HFF-Myc (cell line): ENCODE measurements at regions not wholly inside any gene's neighbourhood (a gene's known extent, or its start where the extent isn't known, plus 50 kb on each side); places are given as distances from the start of the nearest gene placed in this dataset.

ENCODE experiments used
- DNase-seq: peaks from one replicate; pipeline ENCODE4 v3.0.0-alpha.2; 2011; ENCODE audit warnings: low read depth; ENCODE audit errors: extremely low read depth
- H3K4me3 ChIP-seq: replicated peaks from 2 replicates; pipeline ENCODE4 v1.5.1; 2011; ENCODE audit warnings: low read depth, mild to moderate bottlenecking, control low read depth, low read length
- TF ChIP-seq, protein P1 (sequence below): IDR thresholded peaks from 2 replicates; pipeline ENCODE4 v1.5.1; 2012; ENCODE audit warnings: mild to moderate bottlenecking, low read depth, low read length, control low read depth; ENCODE audit errors: missing control alignments

- DNase-seq, result no peak
- TF ChIP-seq, protein P1, sequence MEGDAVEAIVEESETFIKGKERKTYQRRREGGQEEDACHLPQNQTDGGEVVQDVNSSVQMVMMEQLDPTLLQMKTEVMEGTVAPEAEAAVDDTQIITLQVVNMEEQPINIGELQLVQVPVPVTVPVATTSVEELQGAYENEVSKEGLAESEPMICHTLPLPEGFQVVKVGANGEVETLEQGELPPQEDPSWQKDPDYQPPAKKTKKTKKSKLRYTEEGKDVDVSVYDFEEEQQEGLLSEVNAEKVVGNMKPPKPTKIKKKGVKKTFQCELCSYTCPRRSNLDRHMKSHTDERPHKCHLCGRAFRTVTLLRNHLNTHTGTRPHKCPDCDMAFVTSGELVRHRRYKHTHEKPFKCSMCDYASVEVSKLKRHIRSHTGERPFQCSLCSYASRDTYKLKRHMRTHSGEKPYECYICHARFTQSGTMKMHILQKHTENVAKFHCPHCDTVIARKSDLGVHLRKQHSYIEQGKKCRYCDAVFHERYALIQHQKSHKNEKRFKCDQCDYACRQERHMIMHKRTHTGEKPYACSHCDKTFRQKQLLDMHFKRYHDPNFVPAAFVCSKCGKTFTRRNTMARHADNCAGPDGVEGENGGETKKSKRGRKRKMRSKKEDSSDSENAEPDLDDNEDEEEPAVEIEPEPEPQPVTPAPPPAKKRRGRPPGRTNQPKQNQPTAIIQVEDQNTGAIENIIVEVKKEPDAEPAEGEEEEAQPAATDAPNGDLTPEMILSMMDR, result no peak
- no peak overlapping the region for H3K4me3 ChIP-seq
Measured at GRCh38 chr9:117903453-117903852, 199.2 kb downstream of the TLR4 start.

GRCh38 chr9:117906763-117907162 lies 202.6 kb downstream of the TLR4 start:
- TF ChIP-seq, protein P1, result no peak
- H3K4me3 ChIP-seq, result no peak overlapping the region
- no peak for DNase-seq

DNA sequence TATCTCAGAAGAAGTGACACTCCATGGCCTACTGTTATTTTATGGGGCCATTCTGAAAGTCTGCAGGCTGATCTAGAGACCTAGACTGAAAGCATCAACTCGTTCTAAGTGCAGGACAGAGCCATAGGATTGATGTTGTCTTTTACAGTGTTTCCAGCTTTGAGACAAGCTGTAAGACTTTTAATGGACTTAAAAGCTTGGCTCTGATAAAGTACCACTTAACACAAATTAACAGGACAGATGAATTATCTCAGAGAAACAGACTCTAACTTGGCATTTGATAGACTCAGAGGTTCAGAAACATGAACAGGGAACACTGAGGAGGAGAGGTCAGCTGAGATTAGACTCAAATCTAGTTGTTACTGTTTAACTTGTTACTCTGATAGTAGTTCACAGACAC lies 203.2 kb downstream of the TLR4 start:
- TF ChIP-seq, protein P1, result no peak
- H3K4me3 ChIP-seq, result no peak overlapping the region
- DNase-seq, result no peak

DNA sequence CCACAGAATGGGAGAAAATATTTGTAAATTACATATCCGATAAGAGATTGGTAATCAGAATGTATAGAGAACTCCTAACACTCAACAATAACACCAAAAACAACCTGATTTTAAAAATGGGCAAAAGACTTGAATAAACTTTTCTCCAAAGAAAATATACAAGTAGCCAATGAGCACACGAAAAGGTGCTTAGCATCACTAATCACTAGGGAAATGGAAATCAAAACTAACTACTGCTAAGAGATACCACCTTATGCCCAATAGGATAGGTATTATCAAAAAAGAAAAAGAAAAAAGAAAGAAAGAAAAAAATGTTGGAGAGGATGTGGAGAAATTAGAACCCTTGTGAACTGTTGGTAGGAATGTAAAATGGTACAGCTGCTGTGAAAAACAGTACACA lies 212.1 kb downstream of the TLR4 start:
- TF ChIP-seq, protein P1, result no peak
- H3K4me3 ChIP-seq, result no peak overlapping the region
- no peak for DNase-seq

GRCh38 chr9:117917873-117918272 lies 213.7 kb downstream of the TLR4 start:
- H3K4me3 ChIP-seq, result no peak overlapping the region
- no peak for DNase-seq
- TF ChIP-seq, protein P1, result no peak

GRCh38 chr9:117919538-117919937 lies 215.3 kb downstream of the TLR4 start:
- no peak overlapping the region for H3K4me3 ChIP-seq
- TF ChIP-seq, protein P1, result no peak
- DNase-seq, result no peak

DNA sequence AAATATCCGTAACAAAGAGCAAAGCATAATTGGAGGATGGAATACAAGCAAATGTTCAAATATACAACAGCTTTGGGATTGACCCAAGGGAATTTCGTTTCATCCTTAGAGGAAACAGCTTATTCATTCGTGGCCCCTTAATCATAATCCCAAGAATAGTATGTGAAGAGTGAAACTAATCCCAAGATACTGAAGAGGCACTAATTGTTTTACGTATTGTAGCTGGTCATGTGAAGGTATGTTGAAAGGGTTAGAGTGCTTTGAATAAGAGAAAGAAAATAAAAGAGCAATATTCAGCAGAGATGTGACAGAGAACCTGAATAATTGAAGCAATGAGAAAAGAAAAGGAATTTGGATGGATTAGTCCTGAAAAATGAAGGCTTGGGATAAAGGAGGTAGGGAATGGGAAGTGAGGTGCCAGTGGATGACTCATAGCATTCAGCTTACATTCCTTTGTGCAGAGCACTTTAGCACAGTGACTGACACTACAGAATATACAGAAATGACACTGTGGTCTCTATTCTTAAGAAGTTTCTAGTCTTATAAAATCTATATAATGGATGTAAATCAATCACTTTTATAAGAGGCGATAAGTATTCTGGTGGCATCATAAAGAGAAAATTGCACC lies 221.9 kb downstream of the TLR4 start:
- TF ChIP-seq, protein P1, result no peak
- DNase-seq, result no peak
- no peak overlapping the region for H3K4me3 ChIP-seq
